Activated CD4-positive, alpha-beta T cell treated with anti-CD3 and anti-CD28 coated beads for 36 hours (primary cell): ENCODE measurements at regions not wholly inside any gene's neighbourhood (a gene's known extent, or its start where the extent isn't known, plus 50 kb on each side); places are given as distances from the start of the nearest gene placed in this dataset.
A peak's percentile ranks its signal among the peaks of the same experiment; 100 is the strongest.
"Not testable (repeated sequence)": the region's sequence is repeated elsewhere in the genome, so short reads cannot be mapped to it uniquely, and the experiment has no call there.

ENCODE experiments used
- ATAC-seq: fragments of 200-7000 bp; cut with Tn5 transposase; one replicate; pipeline ENCODE4 v1.10.0; 2021; ENCODE audit warnings: mild to moderate bottlenecking, moderate library complexity
- CTCF ChIA-PET: fragments of 350-600 bp; sonication (Branson Sonifier 250); formaldehyde crosslinking; loops from one replicate; lab custom pipeline; 2021; ENCODE audit warnings: antibody characterized with exemption; lab: Charles Lee
- POLR2A ChIA-PET: fragments of 350-600 bp; sonication (Branson Sonifier 250); formaldehyde crosslinking; loops from one replicate; lab custom pipeline; 2021; ENCODE audit warnings: antibody characterized with exemption, inconsistent platforms; lab: Charles Lee
- DNase-seq: peaks from one replicate; pipeline ENCODE4 v3.0.0-alpha.2; 2020
- H3K27ac Mint-ChIP-seq: one replicate; pipeline ENCODE4 v1.8.0; 2021; ENCODE audit warnings: mixed read lengths
- H3K27me3 Mint-ChIP-seq: one replicate; pipeline ENCODE4 v1.8.0; 2021; ENCODE audit warnings: mixed read lengths
- H3K36me3 Mint-ChIP-seq: one replicate; pipeline ENCODE4 v1.8.0; 2021; ENCODE audit warnings: low read depth, mixed read lengths
- H3K4me1 Mint-ChIP-seq: one replicate; pipeline ENCODE4 v1.8.0; 2021; ENCODE audit warnings: mixed read lengths
- H3K4me3 Mint-ChIP-seq: one replicate; pipeline ENCODE4 v1.8.0; 2021; ENCODE audit warnings: mild to moderate bottlenecking, moderate library complexity, mixed read lengths
- H3K9me3 Mint-ChIP-seq: one replicate; pipeline ENCODE4 v1.8.0; 2021; ENCODE audit warnings: low read depth, mixed read lengths
- intact Hi-C, 2 experiments: fragments of 100-400 bp; cut with DNase I in 1 of 2; cut with micrococcal nuclease in 1 of 2; formaldehyde crosslinking; loops; one replicate each; pipeline versions ENCODE4 v1.14.2 to v1.15.1; 2022 to 2024; cut with DNase I, micrococcal nuclease

DNA sequence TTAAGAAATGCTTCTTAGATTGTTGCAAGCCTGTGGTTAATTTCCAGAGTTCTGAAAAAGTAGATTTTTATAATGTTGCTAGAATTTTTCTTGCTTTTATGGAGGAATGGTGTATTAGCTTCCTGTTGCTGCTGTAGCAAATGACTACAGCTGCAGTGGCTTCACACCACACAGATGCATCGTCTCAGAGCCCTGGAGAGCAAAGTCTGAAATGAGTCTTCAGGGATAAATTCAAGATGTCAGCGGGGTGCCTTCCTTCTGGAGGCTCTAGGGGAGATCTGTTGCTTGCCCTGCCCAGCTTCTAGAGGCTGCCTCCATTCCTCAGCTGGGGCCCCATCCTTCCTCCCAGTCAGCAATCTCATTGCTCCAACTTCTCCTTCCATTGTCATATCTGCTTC lies 187.8 kb downstream of the ZNF516 start:
- ChIA-PET CTCF (interaction anchor here (0.7 to 1.1 kb wide), 5 partner anchors 8 to 1049 kb away, joined by 3 to 5 read pairs (median 4); no protein-coding TSS in a partner anchor), POLR2A (no interaction called here)
- H3K9me3 Mint-ChIP-seq: no peaks in the 10 kb centered on the region
- DNase-seq: no peak
- no peak overlapping the region for H3K4me3 Mint-ChIP-seq
- no peaks in the 10 kb centered on the region for H3K4me1 Mint-ChIP-seq
- ATAC-seq: no peak
- peaks cover 3% of the 10 kb centered on the region for H3K27me3 Mint-ChIP-seq
- no peaks in the 10 kb centered on the region for H3K36me3 Mint-ChIP-seq
- intact Hi-C loops: no loop called here
- H3K27ac Mint-ChIP-seq: no peak overlapping the region

- POLR2A ChIA-PET: no interaction called here
Measured at GRCh38 chr18:76306685-76307292, 188.3 kb downstream of the ZNF516 start.

GRCh38 chr18:76285866-76286265 lies 209.2 kb downstream of the ZNF516 start:
- intact Hi-C loops: no loop called here
- H3K9me3 Mint-ChIP-seq: peaks cover 3% of the 10 kb centered on the region
- H3K4me3 Mint-ChIP-seq: no peak overlapping the region
- ATAC-seq (no peak), DNase-seq (no peak)
- ChIA-PET POLR2A (no interaction called here), CTCF (interaction anchor here (0.6 to 1.0 kb wide), 2 partner anchors 8 to 9 kb away, joined by 3 to 4 read pairs; no protein-coding TSS in a partner anchor)
- no peaks in the 10 kb centered on the region for H3K4me1 Mint-ChIP-seq
- H3K27ac Mint-ChIP-seq: no peak overlapping the region
- H3K27me3 Mint-ChIP-seq: peaks cover 12% of the 10 kb centered on the region
- H3K36me3 Mint-ChIP-seq: no peaks in the 10 kb centered on the region

More at GRCh38 chr18:76306685-76307292, 188.3 kb downstream of the ZNF516 start:
- Mint-ChIP-seq H3K27me3 (peaks cover 3% of the 10 kb centered on the region), H3K9me3 (no peaks in the 10 kb centered on the region), H3K36me3 (no peaks in the 10 kb centered on the region), H3K27ac (no peak overlapping the region), H3K4me3 (no peak overlapping the region), H3K4me1 (no peaks in the 10 kb centered on the region)
- ATAC-seq (no peak), DNase-seq (peak; percentile 24)
- CTCF ChIA-PET: interaction anchor here (0.6 to 1.1 kb wide), 7 partner anchors 9 to 1049 kb away, joined by 3 to 5 read pairs (median 4); no protein-coding TSS in a partner anchor
- intact Hi-C loops: no loop called here

DNA sequence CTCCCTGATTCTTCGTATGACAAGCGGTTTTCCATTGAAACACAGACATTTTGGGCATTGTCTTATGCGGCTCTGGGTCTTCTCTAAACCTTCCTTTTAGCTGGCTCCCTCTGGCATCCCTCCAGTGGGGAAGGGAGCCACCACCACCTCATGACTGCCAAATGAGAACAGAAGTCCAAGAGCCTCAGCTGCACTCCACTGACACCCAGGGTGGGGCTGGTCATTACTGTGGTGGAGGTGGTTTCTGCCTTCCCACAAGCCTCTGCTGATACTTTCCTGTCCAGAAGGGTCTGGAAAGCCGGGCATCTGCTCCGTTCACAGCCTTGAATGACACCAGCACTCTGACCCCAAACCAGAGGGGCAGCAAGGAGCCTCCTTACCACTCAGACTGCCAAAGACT lies 213.5 kb downstream of the ZNF516 start:
- Mint-ChIP-seq H3K4me1 (no peaks in the 10 kb centered on the region), H3K4me3 (no peak overlapping the region), H3K27me3 (peaks cover 10% of the 10 kb centered on the region), H3K27ac (no peak overlapping the region), H3K9me3 (no peaks in the 10 kb centered on the region), H3K36me3 (no peaks in the 10 kb centered on the region)
- ATAC-seq (no peak), DNase-seq (no peak)
- intact Hi-C loops: no loop called here
- CTCF ChIA-PET: no interaction called here
- POLR2A ChIA-PET: no interaction called here

DNA sequence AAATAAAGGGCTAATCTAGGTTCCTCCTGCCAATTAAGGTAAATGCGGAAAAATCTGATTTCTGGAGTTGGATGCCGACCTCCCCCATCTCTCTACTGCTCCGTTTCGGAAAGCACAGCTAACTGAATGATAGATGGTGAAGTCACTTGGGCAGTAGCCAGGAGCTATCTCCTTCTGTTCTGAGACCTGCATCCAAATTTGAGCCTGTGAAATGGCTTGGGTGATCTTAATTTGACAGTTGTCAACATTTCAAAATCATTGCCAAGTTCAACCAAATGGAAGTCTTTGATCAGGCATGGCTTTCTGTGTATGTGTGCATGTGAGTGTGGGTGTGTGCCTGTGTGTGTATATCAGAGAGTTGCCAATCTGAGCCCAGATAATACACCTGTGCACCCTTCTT lies 217.2 kb downstream of the ZNF516 start:
- Mint-ChIP-seq H3K4me1 (no peaks in the 10 kb centered on the region), H3K9me3 (no peaks in the 10 kb centered on the region), H3K27me3 (no peaks in the 10 kb centered on the region), H3K27ac (no peak overlapping the region), H3K4me3 (no peak overlapping the region), H3K36me3 (no peaks in the 10 kb centered on the region)
- POLR2A ChIA-PET: no interaction called here
- intact Hi-C loops: no loop called here
- DNase-seq: no peak
- CTCF ChIA-PET: interaction anchor here (0.6 to 0.8 kb wide), 3 partner anchors 8 to 85 kb away, joined by 3 to 4 read pairs (median 3); no protein-coding TSS in a partner anchor
- no peak for ATAC-seq

- CTCF ChIA-PET: interaction anchor here (1.4 kb wide), 1 partner anchor 13 kb away, joined by 3 read pairs; no protein-coding TSS in a partner anchor
- no peak for DNase-seq
- H3K36me3 Mint-ChIP-seq: no peaks in the 10 kb centered on the region
- H3K27ac Mint-ChIP-seq: no peak overlapping the region
- H3K27me3 Mint-ChIP-seq: peaks cover 2% of the 10 kb centered on the region
- intact Hi-C loops: no loop called here
- H3K4me3 Mint-ChIP-seq: no peak overlapping the region
- no peaks in the 10 kb centered on the region for H3K4me1 Mint-ChIP-seq
- POLR2A ChIA-PET: no interaction called here
- no peak for ATAC-seq
- H3K9me3 Mint-ChIP-seq: no peaks in the 10 kb centered on the region
Measured at GRCh38 chr18:76275727-76276313, 219.2 kb downstream of the ZNF516 start.

- DNase-seq (peak; percentile 43), ATAC-seq (no peak)
- intact Hi-C loops: no loop called here
- CTCF ChIA-PET: no interaction called here
- no peak overlapping the region for H3K4me3 Mint-ChIP-seq
- no peaks in the 10 kb centered on the region for H3K4me1 Mint-ChIP-seq
- POLR2A ChIA-PET: no interaction called here
- H3K27ac Mint-ChIP-seq: no peak overlapping the region
- peaks cover 8% of the 10 kb centered on the region for H3K27me3 Mint-ChIP-seq
- H3K9me3 Mint-ChIP-seq: no peaks in the 10 kb centered on the region
- no peaks in the 10 kb centered on the region for H3K36me3 Mint-ChIP-seq
Measured at GRCh38 chr18:76274468-76275289, 220.4 kb downstream of the ZNF516 start.

- intact Hi-C loops: no loop called here
Measured at GRCh38 chr18:76273956-76274355, 221.1 kb downstream of the ZNF516 start.

GRCh38 chr18:76273036-76273545 lies 222.0 kb downstream of the ZNF516 start:
- POLR2A ChIA-PET: no interaction called here
- intact Hi-C loops: no loop called here
- H3K27ac Mint-ChIP-seq: no peak overlapping the region

More at GRCh38 chr18:76273956-76274355, 221.1 kb downstream of the ZNF516 start:
- ATAC-seq (no peak), DNase-seq (no peak)
- ChIA-PET POLR2A (no interaction called here), CTCF (no interaction called here)
- no peaks in the 10 kb centered on the region for H3K4me1 Mint-ChIP-seq
- no peaks in the 10 kb centered on the region for H3K9me3 Mint-ChIP-seq
- peaks cover 9% of the 10 kb centered on the region for H3K27me3 Mint-ChIP-seq
- H3K27ac Mint-ChIP-seq: no peak overlapping the region
- H3K36me3 Mint-ChIP-seq: no peaks in the 10 kb centered on the region
- no peak overlapping the region for H3K4me3 Mint-ChIP-seq

DNA sequence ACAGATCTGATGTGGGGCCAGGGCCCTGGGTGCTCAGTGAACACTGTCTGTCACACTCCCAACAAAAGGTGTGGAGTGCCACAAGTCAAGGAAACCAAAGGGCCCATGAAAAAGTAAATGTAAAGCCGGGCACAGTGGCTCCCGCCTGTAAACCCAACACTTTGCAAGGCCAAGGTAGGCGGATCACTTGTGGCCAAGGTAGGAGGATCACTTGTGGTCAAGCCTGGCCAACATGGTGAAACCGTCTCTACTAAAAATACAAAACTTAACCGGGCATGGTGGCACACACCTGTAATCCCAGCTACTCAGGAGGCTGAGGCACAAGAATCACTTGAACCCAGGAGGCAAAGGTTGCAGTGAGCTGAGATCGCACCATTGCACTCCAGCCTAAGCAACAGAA lies 227.6 kb downstream of the ZNF516 start:
- H3K4me3 Mint-ChIP-seq, H3K9me3 Mint-ChIP-seq, H3K36me3 Mint-ChIP-seq, intact Hi-C loops, H3K4me1 Mint-ChIP-seq, DNase-seq, ATAC-seq, POLR2A ChIA-PET, H3K27ac Mint-ChIP-seq: not testable (repeated sequence)
- CTCF ChIA-PET: interaction anchor here (0.7 kb wide), 1 partner anchor 1669 kb away, joined by 3 read pairs; no protein-coding TSS in a partner anchor
- H3K27me3 Mint-ChIP-seq: peaks cover 16% of the 10 kb centered on the region

More at GRCh38 chr18:76273036-76273545, 222.0 kb downstream of the ZNF516 start:
- DNase-seq (no peak), ATAC-seq (no peak)
- CTCF ChIA-PET: interaction anchor here (0.8 to 0.9 kb wide), 2 partner anchors 20 to 1589 kb away, joined by 3 read pairs; no protein-coding TSS in a partner anchor
- H3K4me3 Mint-ChIP-seq: no peak overlapping the region
- peaks cover 9% of the 10 kb centered on the region for H3K27me3 Mint-ChIP-seq
- H3K9me3 Mint-ChIP-seq: no peaks in the 10 kb centered on the region
- no peaks in the 10 kb centered on the region for H3K4me1 Mint-ChIP-seq
- H3K36me3 Mint-ChIP-seq: no peaks in the 10 kb centered on the region

GRCh38 chr18:76266236-76266991 lies 228.6 kb downstream of the ZNF516 start:
- no peaks in the 10 kb centered on the region for H3K9me3 Mint-ChIP-seq
- intact Hi-C loops: no loop called here
- ChIA-PET CTCF (no interaction called here), POLR2A (no interaction called here)
- H3K4me3 Mint-ChIP-seq: no peak overlapping the region
- no peak overlapping the region for H3K27ac Mint-ChIP-seq
- H3K4me1 Mint-ChIP-seq: peaks cover 6% of the 10 kb centered on the region
- no peak for ATAC-seq
- DNase-seq: no peak
- no peaks in the 10 kb centered on the region for H3K36me3 Mint-ChIP-seq
- H3K27me3 Mint-ChIP-seq: peaks cover 16% of the 10 kb centered on the region
